H54 (cell line): ENCODE measurements at regions not wholly inside any gene's neighbourhood (a gene's known extent, or its start where the extent isn't known, plus 50 kb on each side); places are given as distances from the start of the nearest gene placed in this dataset.

ENCODE experiments used
- DNase-seq: peaks from one replicate; pipeline ENCODE4 v3.0.0; 2011; ENCODE audit warnings: low spot score, mixed read lengths; ENCODE audit not compliant: insufficient read length
- FAIRE-seq: peaks from 3 replicates; lab custom pipeline; 2011; peaks lifted over from hg19 to GRCh38; lab: Jason Lieb, UNC
- POLR2A ChIP-seq: IDR thresholded peaks from 2 replicates; pipeline ENCODE4 v1.6.1; 2011; ENCODE audit warnings: low read depth, mild to moderate bottlenecking, low read length

- no peak for TF ChIP-seq POLR2A
- no peak for FAIRE-seq
- DNase-seq: no peak
These were observed 1483.0 kb downstream of the CDH8 start for GRCh38 chr16:60553090-60553757.

- DNase-seq: no peak
- no peak for FAIRE-seq
- no peak for TF ChIP-seq POLR2A
These were observed 1494.7 kb downstream of the CDH8 start for GRCh38 chr16:60541535-60541934.

- DNase-seq: no peak
- TF ChIP-seq POLR2A: no peak
- no peak for FAIRE-seq
These were observed 1525.3 kb downstream of the CDH8 start for GRCh38 chr16:60510941-60511340.

- FAIRE-seq (no peak), DNase-seq (no peak)
- TF ChIP-seq POLR2A: no peak
These were observed 1526.0 kb downstream of the CDH8 start for GRCh38 chr16:60510208-60510607.

- DNase-seq (no peak), FAIRE-seq (no peak)
- TF ChIP-seq POLR2A: no peak
These were observed 1545.0 kb downstream of the CDH8 start for GRCh38 chr16:60491273-60491672.

GRCh38 chr16:60485872-60486489, 1550.3 kb downstream of the CDH8 start:
- TF ChIP-seq POLR2A: no peak
- no peak for DNase-seq
- FAIRE-seq: no peak

GRCh38 chr16:60484901-60485300, 1551.3 kb downstream of the CDH8 start:
- no peak for TF ChIP-seq POLR2A
- no peak for FAIRE-seq
- no peak for DNase-seq

- DNase-seq (no peak), FAIRE-seq (no peak)
- TF ChIP-seq POLR2A: no peak
These were observed 1554.6 kb downstream of the CDH8 start for GRCh38 chr16:60481591-60481990.

GRCh38 chr16:60478810-60479209, 1557.4 kb downstream of the CDH8 start:
- FAIRE-seq: no peak
- no peak for TF ChIP-seq POLR2A

GRCh38 chr16:60463986-60464385, 1572.3 kb downstream of the CDH8 start:
- DNase-seq (no peak), FAIRE-seq (no peak)
- TF ChIP-seq POLR2A: no peak

More at GRCh38 chr16:60478810-60479209, 1557.4 kb downstream of the CDH8 start:
- no peak for DNase-seq

- FAIRE-seq (no peak), DNase-seq (no peak)
- no peak for TF ChIP-seq POLR2A
These were observed 1576.8 kb downstream of the CDH8 start for GRCh38 chr16:60459463-60459862.

- DNase-seq (no peak), FAIRE-seq (no peak)
- no peak for TF ChIP-seq POLR2A
These were observed 1578.0 kb downstream of the CDH8 start for GRCh38 chr16:60458255-60458654.

GRCh38 chr16:60452646-60453045, 1583.6 kb downstream of the CDH8 start:
- TF ChIP-seq POLR2A: no peak
- FAIRE-seq (no peak), DNase-seq (no peak)

GRCh38 chr16:60438894-60439293, 1597.3 kb downstream of the CDH8 start:
- no peak for TF ChIP-seq POLR2A
- no peak for DNase-seq
- no peak for FAIRE-seq

- TF ChIP-seq POLR2A: no peak
- no peak for FAIRE-seq
- no peak for DNase-seq
These were observed 1603.8 kb downstream of the CDH8 start for GRCh38 chr16:60432472-60432871.
